Lower lobe of right lung (tissue), 2 donors: ENCODE measurements at regions not wholly inside any gene's neighbourhood (a gene's known extent, or its start where the extent isn't known, plus 50 kb on each side); places are given as distances from the start of the nearest gene placed in this dataset.

Experiments
- ATAC-seq, 2 donors: fragments of 200-7000 bp; cut with Tn5 transposase; one replicate each; pipeline ENCODE4 v1.9.1; 2020 to 2022; ENCODE audit warnings: mild to moderate bottlenecking in 2 of 2, moderate library complexity in 2 of 2
- DNase-seq: peaks from one replicate; pipeline ENCODE4 v3.0.0-alpha.2; 2020
- H3K27ac ChIP-seq: fragments of 200-600 bp; one replicate; pipeline ENCODE4 v1.8.0; 2022
- H3K27me3 ChIP-seq: fragments of 200-600 bp; one replicate; pipeline ENCODE4 v1.8.0; 2022; ENCODE audit warnings: low read depth
- H3K36me3 ChIP-seq: fragments of 200-600 bp; one replicate; pipeline ENCODE4 v1.8.0; 2022; ENCODE audit warnings: mild to moderate bottlenecking
- H3K4me1 ChIP-seq: fragments of 200-600 bp; one replicate; pipeline ENCODE4 v1.8.0; 2022
- H3K4me3 ChIP-seq: fragments of 200-600 bp; one replicate; pipeline ENCODE4 v1.8.0; 2022; ENCODE audit warnings: mild to moderate bottlenecking
- H3K9me3 ChIP-seq: fragments of 200-600 bp; one replicate; pipeline ENCODE4 v1.8.0; 2022
- intact Hi-C: fragments of 100-400 bp; cut with DNase I; formaldehyde crosslinking; loops from one replicate; pipeline ENCODE4 v1.11.0; 2022
- TF ChIP-seq, protein P1 (sequence below): fragments of 200-600 bp; IDR thresholded peaks from one replicate; pipeline ENCODE4 v1.8.0; 2022; ENCODE audit warnings: antibody characterized with exemption, mild to moderate bottlenecking
- donor health status: DM: no; HTN: yes; CAD: no; lungs with severe emphysema.

DNA sequence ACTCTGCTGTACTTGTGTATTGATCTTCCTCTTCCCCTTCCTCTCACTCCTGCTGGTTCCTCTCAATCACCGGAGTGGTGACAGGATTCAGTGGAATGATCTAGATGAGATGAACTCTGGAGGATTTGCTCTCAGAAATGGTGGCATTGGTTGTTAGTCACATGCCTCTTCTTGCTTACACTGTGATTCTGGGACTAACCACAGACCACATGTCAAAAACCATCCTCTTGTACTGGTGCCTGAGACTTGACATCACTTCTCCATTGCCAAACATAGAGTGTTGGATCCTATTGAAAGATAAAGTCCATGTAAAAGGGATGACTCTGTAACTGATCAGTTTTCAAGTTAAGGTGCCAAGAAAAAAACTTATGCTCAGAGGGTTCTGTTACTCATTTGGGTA, 506.5 kb downstream of the DMAC1 start:
- Histone ChIP-seq H3K9me3 (no peaks in the 10 kb centered on the region), H3K36me3 (no peaks in the 10 kb centered on the region), H3K4me3 (no peak overlapping the region), H3K27ac (no peak overlapping the region), H3K4me1 (no peaks in the 10 kb centered on the region), H3K27me3 (no peaks in the 10 kb centered on the region)
- TF ChIP-seq, protein P1, sequence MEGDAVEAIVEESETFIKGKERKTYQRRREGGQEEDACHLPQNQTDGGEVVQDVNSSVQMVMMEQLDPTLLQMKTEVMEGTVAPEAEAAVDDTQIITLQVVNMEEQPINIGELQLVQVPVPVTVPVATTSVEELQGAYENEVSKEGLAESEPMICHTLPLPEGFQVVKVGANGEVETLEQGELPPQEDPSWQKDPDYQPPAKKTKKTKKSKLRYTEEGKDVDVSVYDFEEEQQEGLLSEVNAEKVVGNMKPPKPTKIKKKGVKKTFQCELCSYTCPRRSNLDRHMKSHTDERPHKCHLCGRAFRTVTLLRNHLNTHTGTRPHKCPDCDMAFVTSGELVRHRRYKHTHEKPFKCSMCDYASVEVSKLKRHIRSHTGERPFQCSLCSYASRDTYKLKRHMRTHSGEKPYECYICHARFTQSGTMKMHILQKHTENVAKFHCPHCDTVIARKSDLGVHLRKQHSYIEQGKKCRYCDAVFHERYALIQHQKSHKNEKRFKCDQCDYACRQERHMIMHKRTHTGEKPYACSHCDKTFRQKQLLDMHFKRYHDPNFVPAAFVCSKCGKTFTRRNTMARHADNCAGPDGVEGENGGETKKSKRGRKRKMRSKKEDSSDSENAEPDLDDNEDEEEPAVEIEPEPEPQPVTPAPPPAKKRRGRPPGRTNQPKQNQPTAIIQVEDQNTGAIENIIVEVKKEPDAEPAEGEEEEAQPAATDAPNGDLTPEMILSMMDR = no peak
- ATAC-seq = no peak
- intact Hi-C loops = no loop called here
- DNase-seq = no peak

DNA sequence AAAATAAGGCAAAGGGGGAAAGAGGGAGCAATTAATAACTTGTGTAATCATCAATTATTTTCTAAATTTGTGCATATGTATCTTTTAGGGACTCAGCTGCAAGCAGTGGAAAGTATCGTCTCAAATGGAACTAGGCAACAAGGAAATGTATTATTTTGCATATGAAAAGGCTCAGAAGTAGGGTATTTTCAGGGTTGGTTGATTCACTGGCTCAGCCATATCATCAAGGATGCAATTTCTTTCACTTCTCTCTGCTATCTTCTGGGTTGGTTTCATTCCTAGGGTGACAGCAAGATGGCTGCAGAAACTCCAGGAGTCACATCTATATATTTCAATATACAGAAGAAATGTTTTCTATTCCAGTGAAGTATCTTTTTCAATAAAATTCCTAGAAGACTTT, 509.8 kb downstream of the DMAC1 start:
- no peaks in the 10 kb centered on the region for H3K27me3 ChIP-seq
- H3K36me3 ChIP-seq = no peaks in the 10 kb centered on the region
- intact Hi-C loops = no loop called here
- ATAC-seq (no peak), DNase-seq (no peak)
- no peak overlapping the region for H3K4me3 ChIP-seq
- H3K27ac ChIP-seq = no peak overlapping the region
- TF ChIP-seq, protein P1 = no peak
- no peaks in the 10 kb centered on the region for H3K4me1 ChIP-seq
- H3K9me3 ChIP-seq = no peaks in the 10 kb centered on the region

DNA sequence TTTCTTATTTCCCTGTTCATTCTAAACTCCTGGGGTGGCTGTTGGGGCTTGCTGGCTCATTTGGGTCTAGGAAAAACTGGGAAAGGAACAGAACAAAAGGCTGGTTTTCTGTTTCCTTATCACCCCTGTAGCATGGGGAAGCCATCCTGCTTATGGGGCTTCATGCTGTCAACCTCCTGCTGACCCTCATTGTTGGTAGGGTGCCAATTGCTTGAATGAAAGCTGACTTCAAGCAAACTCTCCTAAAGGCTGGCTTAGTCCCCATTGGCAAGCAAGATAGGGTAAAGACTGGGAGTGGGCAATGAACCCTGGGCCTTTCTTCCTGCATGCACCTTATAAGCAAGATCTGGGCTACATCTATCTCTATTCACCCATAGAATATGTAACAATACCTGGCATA, 511.6 kb downstream of the DMAC1 start:
- Histone ChIP-seq H3K9me3 (no peaks in the 10 kb centered on the region), H3K36me3 (no peaks in the 10 kb centered on the region), H3K27ac (no peak overlapping the region), H3K4me3 (no peak overlapping the region), H3K27me3 (no peaks in the 10 kb centered on the region), H3K4me1 (no peaks in the 10 kb centered on the region)
- intact Hi-C loops = no loop called here
- TF ChIP-seq, protein P1 = no peak
- DNase-seq (no peak), ATAC-seq (no peak)

DNA sequence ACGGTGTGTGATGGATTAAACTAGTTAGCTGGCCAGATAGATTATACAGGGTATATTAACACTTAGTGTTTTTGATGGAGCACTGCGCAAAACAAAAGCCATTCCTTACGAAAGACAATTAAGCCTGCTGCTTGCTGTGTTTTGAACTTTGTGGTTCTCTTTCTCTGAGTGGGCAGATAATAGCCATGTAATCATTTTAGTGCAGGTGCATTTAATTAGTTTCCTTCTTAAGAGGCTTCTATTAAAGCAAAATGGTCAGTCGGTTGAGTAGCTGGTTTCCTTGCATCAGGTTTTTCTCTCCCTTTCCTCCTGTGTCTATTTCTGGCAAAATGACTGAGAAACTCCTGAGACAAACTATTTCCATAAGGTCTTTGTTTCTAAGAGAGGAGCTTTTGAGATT, 512.5 kb downstream of the DMAC1 start:
- TF ChIP-seq, protein P1 = no peak
- H3K27me3 ChIP-seq = no peaks in the 10 kb centered on the region
- intact Hi-C loops = no loop called here

DNA sequence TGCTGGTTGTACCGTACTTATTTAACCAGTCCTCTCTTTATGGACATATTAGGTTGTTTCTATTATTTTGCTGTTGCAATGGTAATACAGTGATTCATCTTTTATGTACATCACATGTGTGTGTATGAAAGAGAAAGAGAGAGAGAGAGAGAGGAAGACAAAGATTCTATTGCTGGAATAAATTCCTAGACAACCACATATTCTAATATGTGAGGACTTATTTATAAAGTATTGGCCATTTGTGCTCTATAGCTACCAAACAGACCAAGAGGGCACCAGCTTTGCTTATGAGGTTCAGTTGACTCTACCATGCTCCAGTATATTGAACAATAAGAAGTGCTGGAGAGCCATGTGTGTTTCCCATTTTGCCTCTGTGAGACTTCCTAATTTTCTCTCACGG, 513.5 kb downstream of the DMAC1 start:
- Histone ChIP-seq H3K4me3 (no peak overlapping the region), H3K9me3 (no peaks in the 10 kb centered on the region), H3K36me3 (no peaks in the 10 kb centered on the region), H3K4me1 (no peaks in the 10 kb centered on the region), H3K27ac (no peak overlapping the region), H3K27me3 (no peaks in the 10 kb centered on the region)
- ATAC-seq (no peak), DNase-seq (no peak)
- TF ChIP-seq, protein P1 = no peak
- intact Hi-C loops = no loop called here

More for the DNA sequence above, 512.5 kb downstream of the DMAC1 start:
- ATAC-seq (no peak), DNase-seq (no peak)
- H3K27ac ChIP-seq = no peak overlapping the region
- no peaks in the 10 kb centered on the region for H3K36me3 ChIP-seq
- no peak overlapping the region for H3K4me3 ChIP-seq
- no peaks in the 10 kb centered on the region for H3K9me3 ChIP-seq
- no peaks in the 10 kb centered on the region for H3K4me1 ChIP-seq

DNA sequence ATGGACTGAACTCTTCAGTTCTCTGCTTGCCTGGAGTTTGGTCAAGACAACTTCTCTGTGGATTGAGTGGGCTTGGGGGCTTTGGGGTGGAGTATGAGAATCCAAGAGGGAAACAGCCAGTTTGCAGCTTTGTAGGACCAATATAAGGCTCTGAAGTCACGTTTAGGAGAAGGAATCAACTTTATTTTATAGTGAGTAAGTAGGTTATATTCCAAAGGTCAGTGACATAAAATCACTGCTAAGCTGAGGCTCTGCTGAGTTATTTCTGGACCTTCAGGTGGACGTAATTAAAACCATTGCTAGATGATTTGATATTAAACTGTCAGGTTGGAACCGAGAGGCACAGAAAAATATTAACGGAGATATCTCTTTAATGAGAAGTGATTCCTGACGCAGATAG, 514.4 kb downstream of the DMAC1 start:
- intact Hi-C loops = no loop called here
- no peak overlapping the region for H3K27ac ChIP-seq
- TF ChIP-seq, protein P1 = no peak
- no peak for ATAC-seq
- H3K9me3 ChIP-seq = no peaks in the 10 kb centered on the region
- H3K27me3 ChIP-seq = no peaks in the 10 kb centered on the region
- no peak for DNase-seq
- no peak overlapping the region for H3K4me3 ChIP-seq
- no peaks in the 10 kb centered on the region for H3K36me3 ChIP-seq
- H3K4me1 ChIP-seq = no peaks in the 10 kb centered on the region
